ENCODE measurements at regions not wholly inside any gene's neighbourhood (a gene's known extent, or its start where the extent isn't known, plus 50 kb on each side); places are given as distances from the start of the nearest gene placed in this dataset.
"Not testable (repeated sequence)": the region's sequence is repeated elsewhere in the genome, so short reads cannot be mapped to it uniquely, and the experiment has no call there.

- H3K27ac ChIP-seq = no peak overlapping the region
- DNase-seq = no peak
- no peaks in the 10 kb centered on the region for H3K36me3 ChIP-seq
- no peaks in the 10 kb centered on the region for H3K9me3 ChIP-seq
- peaks cover 0 to 8% (median 0%) of the 10 kb centered on the region in 9 donors for H3K4me1 ChIP-seq
- WGBS, 2 donors = 92 to 98% methylated on average over 1 of the region's 1 CpG
- no peak overlapping the region for H3K4me3 ChIP-seq
- no peak for ATAC-seq
- TF ChIP-seq, protein P1, sequence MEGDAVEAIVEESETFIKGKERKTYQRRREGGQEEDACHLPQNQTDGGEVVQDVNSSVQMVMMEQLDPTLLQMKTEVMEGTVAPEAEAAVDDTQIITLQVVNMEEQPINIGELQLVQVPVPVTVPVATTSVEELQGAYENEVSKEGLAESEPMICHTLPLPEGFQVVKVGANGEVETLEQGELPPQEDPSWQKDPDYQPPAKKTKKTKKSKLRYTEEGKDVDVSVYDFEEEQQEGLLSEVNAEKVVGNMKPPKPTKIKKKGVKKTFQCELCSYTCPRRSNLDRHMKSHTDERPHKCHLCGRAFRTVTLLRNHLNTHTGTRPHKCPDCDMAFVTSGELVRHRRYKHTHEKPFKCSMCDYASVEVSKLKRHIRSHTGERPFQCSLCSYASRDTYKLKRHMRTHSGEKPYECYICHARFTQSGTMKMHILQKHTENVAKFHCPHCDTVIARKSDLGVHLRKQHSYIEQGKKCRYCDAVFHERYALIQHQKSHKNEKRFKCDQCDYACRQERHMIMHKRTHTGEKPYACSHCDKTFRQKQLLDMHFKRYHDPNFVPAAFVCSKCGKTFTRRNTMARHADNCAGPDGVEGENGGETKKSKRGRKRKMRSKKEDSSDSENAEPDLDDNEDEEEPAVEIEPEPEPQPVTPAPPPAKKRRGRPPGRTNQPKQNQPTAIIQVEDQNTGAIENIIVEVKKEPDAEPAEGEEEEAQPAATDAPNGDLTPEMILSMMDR (IDR thresholded peaks at IDR 0.05) = no peak
- intact Hi-C loops (cut with DNase I) = loop anchor here in 1 of 10 donors (10.0 kb wide), 1 partner anchor 86 kb away; no protein-coding TSS in a partner anchor
- no peaks in the 10 kb centered on the region for H3K27me3 ChIP-seq
These were observed 210.6 kb upstream of the IRF2BP2 start for GRCh38 chr1:234820597-234820996.

GRCh38 chr1:234819845-234820244 lies 209.9 kb upstream of the IRF2BP2 start:
- not testable (repeated sequence) for H3K27me3 ChIP-seq, H3K9me3 ChIP-seq, H3K27ac ChIP-seq, H3K36me3 ChIP-seq, ATAC-seq, H3K4me3 ChIP-seq, DNase-seq
- peaks cover 0 to 13% (median 0%) of the 10 kb centered on the region in 9 donors for H3K4me1 ChIP-seq
- intact Hi-C loops (cut with DNase I) = loop anchor here in 1 of 10 donors (10.0 kb wide), 1 partner anchor 85 kb away; no protein-coding TSS in a partner anchor
- 88 to 94% methylated on average over 5 to 6 of the region's 7 CpGs for WGBS, 2 donors

GRCh38 chr1:234818040-234818387 lies 208.0 kb upstream of the IRF2BP2 start:
- WGBS, 2 donors = 70 to 87% methylated on average over 2 to 3 of the region's 5 CpGs
- not testable (repeated sequence) for H3K9me3 ChIP-seq
- ATAC-seq = peak in 1 of 8 donors; percentile 34

GRCh38 chr1:234817313-234818039 lies 207.5 kb upstream of the IRF2BP2 start:
- H3K4me1 ChIP-seq = peaks cover 0 to 13% (median 0%) of the 10 kb centered on the region in 9 donors
- H3K36me3 ChIP-seq; H3K4me3 ChIP-seq; intact Hi-C loops (cut with DNase I); H3K9me3 ChIP-seq; DNase-seq; H3K27me3 ChIP-seq; ATAC-seq: not testable (repeated sequence)
- 83 to 86% methylated on average over 11 of the region's 11 CpGs for WGBS, 2 donors
- peak overlapping the region in 9 of 10 donors; percentile 3 to 68 (median 55) for H3K27ac ChIP-seq

More at GRCh38 chr1:234818040-234818387, 208.0 kb upstream of the IRF2BP2 start:
- Histone ChIP-seq H3K4me1 (peaks cover 0 to 13% (median 0%) of the 10 kb centered on the region in 9 donors), H3K27ac (peak overlapping the region in 5 of 10 donors; percentile 40 to 68 (median 64))
- H3K4me3 ChIP-seq; H3K36me3 ChIP-seq; intact Hi-C loops (cut with DNase I); DNase-seq; H3K27me3 ChIP-seq: not testable (repeated sequence)

- Histone ChIP-seq H3K4me1 (peaks cover 0 to 13% (median 0%) of the 10 kb centered on the region in 9 donors), H3K4me3 (peak overlapping the region in 3 of 10 donors; percentile 13 to 24 (median 22)), H3K27ac (peak overlapping the region in 8 of 10 donors; percentile 53 to 68 (median 59))
- ATAC-seq (peak; percentile 54 to 88 (median 76)), DNase-seq (peak in 1 of 2 donors; percentile 36)
- intact Hi-C loops (cut with DNase I); H3K27me3 ChIP-seq; H3K36me3 ChIP-seq; H3K9me3 ChIP-seq: not testable (repeated sequence)
- WGBS, 2 donors = 65 to 77% methylated on average over 6 to 7 of the region's 7 CpGs
These were observed 206.9 kb upstream of the IRF2BP2 start for GRCh38 chr1:234816864-234817263.

DNA sequence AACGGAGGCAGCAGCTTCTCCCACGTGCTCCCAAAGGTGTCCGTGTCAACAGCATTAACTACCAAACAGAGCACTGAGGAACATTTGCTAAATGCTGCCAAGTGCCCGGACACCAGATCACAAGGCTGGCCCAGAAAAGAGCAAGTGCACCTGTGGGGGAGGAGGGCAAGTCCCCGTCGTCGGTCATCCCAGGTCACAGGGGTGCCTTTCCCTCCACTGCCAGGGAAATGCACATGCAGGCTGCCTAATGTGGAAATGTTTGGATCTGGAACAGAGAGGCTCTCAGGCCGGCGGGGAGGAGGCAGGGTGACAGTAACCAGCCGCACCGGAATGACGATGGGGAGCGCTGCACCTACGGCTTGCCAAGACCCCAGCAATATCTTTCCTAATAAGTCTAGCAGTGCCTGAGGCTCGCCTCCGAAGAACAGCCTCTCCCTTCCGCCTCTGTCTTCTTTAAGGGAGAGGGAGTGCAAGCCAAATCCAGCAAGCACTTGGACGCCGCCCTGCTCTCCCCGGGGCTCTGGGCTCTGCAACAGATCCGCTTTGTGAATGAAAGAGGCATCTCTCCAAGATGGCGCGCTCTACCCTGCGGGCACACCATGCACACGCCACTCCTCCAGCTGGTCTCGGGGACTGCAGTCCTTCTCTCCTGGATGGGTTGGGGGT lies 206.3 kb upstream of the IRF2BP2 start:
- intact Hi-C loops (cut with DNase I); H3K9me3 ChIP-seq; H3K36me3 ChIP-seq; H3K27me3 ChIP-seq: not testable (repeated sequence)
- WGBS, 2 donors = 40 to 46% methylated on average over 17 to 20 of the region's 26 CpGs
- Histone ChIP-seq H3K4me3 (peak overlapping the region in 3 of 10 donors; percentile 13 to 24 (median 22)), H3K4me1 (peaks cover 0 to 13% (median 0%) of the 10 kb centered on the region in 9 donors), H3K27ac (peak overlapping the region in 8 of 10 donors; percentile 53 to 68 (median 59))
- DNase-seq = peak; percentile 57 to 71
- peak; percentile 76 to 88 (median 81) for ATAC-seq

DNA sequence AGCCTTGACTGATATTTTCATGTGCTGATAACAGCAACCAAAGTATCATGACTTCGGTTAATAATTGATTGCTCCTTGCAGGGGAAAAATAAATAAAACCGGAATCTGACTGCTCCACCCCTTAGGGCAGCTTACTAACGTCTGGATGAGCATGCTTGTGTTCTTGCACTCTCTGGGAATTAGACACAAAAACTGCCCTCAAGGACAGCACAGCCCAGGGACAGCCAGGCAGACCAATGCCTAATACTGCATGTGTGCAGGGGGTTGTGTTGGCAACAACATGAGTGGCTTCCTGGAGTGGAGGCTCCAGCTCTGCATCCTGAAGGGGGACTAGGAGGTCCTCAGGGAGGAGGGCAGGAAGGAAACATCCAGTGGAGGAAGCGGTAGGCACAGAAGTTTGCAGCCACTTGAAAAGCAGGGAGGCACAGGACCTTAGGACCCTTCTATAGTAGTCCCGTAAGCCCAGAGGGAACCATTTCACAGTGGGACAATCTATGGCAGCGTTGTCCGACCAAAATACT lies 205.4 kb upstream of the IRF2BP2 start:
- H3K36me3 ChIP-seq; DNase-seq; intact Hi-C loops (cut with DNase I); H3K9me3 ChIP-seq; H3K27me3 ChIP-seq; H3K4me3 ChIP-seq: not testable (repeated sequence)
- 36 to 53% methylated on average over 6 of the region's 7 CpGs for WGBS, 2 donors
- Histone ChIP-seq H3K4me1 (peaks cover 0 to 13% (median 3%) of the 10 kb centered on the region in 9 donors), H3K27ac (peak overlapping the region in 1 of 10 donors; percentile 22)
- peak in 1 of 8 donors; percentile 25 for ATAC-seq

- H3K27me3 ChIP-seq; intact Hi-C loops (cut with DNase I); H3K9me3 ChIP-seq; H3K27ac ChIP-seq; DNase-seq; H3K4me3 ChIP-seq; H3K36me3 ChIP-seq; ATAC-seq: not testable (repeated sequence)
- peaks cover 0 to 17% (median 8%) of the 10 kb centered on the region in 9 donors for H3K4me1 ChIP-seq
- 97 to 99% methylated on average over 3 of the region's 7 CpGs for WGBS, 2 donors
These were observed 204.3 kb upstream of the IRF2BP2 start for GRCh38 chr1:234814235-234814634.

GRCh38 chr1:234811824-234812223 lies 201.8 kb upstream of the IRF2BP2 start:
- H3K27ac ChIP-seq; ATAC-seq; H3K36me3 ChIP-seq; DNase-seq; H3K27me3 ChIP-seq; H3K9me3 ChIP-seq; H3K4me3 ChIP-seq; intact Hi-C loops (cut with DNase I): not testable (repeated sequence)
- H3K4me1 ChIP-seq = peaks cover 0 to 17% (median 5%) of the 10 kb centered on the region in 9 donors
- WGBS, 2 donors = 87 to 90% methylated on average over 6 of the region's 6 CpGs

- H3K4me3 ChIP-seq; H3K9me3 ChIP-seq; H3K27me3 ChIP-seq; H3K27ac ChIP-seq; H3K36me3 ChIP-seq; intact Hi-C loops (cut with DNase I); DNase-seq; ATAC-seq: not testable (repeated sequence)
- 68 to 87% methylated on average over 3 of the region's 4 CpGs for WGBS, 2 donors
- peaks cover 0 to 10% (median 5%) of the 10 kb centered on the region in 9 donors for H3K4me1 ChIP-seq
These were observed 200.7 kb upstream of the IRF2BP2 start for GRCh38 chr1:234810726-234811125.

All from heart right ventricle (tissue), 16 donors.